Osteocyte (in vitro differentiated cells): ENCODE measurements at regions not wholly inside any gene's neighbourhood (a gene's known extent, or its start where the extent isn't known, plus 50 kb on each side); places are given as distances from the start of the nearest gene placed in this dataset.

Source experiments
- DNase-seq: peaks from one replicate; pipeline ENCODE4 v3.0.0; 2021; ENCODE audit warnings: mixed read lengths; ENCODE audit not compliant: unreplicated experiment; ENCODE audit errors: extremely low spot score
- H3K27ac Mint-ChIP-seq: one replicate; pipeline ENCODE4 v1.8.0; 2021; ENCODE audit warnings: mild to moderate bottlenecking, mixed read lengths; ENCODE audit not compliant: unreplicated experiment
- H3K27me3 Mint-ChIP-seq: one replicate; pipeline ENCODE4 v1.8.0; 2021; ENCODE audit warnings: mixed read lengths; ENCODE audit not compliant: unreplicated experiment
- H3K36me3 Mint-ChIP-seq: one replicate; pipeline ENCODE4 v1.8.0; 2021; ENCODE audit warnings: mixed read lengths; ENCODE audit not compliant: unreplicated experiment
- H3K4me1 Mint-ChIP-seq: one replicate; pipeline ENCODE4 v1.8.0; 2021; ENCODE audit warnings: mixed read lengths; ENCODE audit not compliant: unreplicated experiment
- H3K4me3 Mint-ChIP-seq: one replicate; pipeline ENCODE4 v1.8.0; 2021; ENCODE audit warnings: mild to moderate bottlenecking, moderate library complexity, mixed read lengths; ENCODE audit not compliant: unreplicated experiment
- H3K9me3 Mint-ChIP-seq: one replicate; pipeline ENCODE4 v1.8.0; 2021; ENCODE audit warnings: mixed read lengths; ENCODE audit not compliant: unreplicated experiment
- TF ChIP-seq, protein P1 (sequence below): fragments of 200-600 bp; sonication (generic); IDR thresholded peaks from 2 replicates; pipeline ENCODE4 v1.5.0; 2021; ENCODE audit warnings: antibody characterized with exemption, mild to moderate bottlenecking, moderate library complexity

DNA sequence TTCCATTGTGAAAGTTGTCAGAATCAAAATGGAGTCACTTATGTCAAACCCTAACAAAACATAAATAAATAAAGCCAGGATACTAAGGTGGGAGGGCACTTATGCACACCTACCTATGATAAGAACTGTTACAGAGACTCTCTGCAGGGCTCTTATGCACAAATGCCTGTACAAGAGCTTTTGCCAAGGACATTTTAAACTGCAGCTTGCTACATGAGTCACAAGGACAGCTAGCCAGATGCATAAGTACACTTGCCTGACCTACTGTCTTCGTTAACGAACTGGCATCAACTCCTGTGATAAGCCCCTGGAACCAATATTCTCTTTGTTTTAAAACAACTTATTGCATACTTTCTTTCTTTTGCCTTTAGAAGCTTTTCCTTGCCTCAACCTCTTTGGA is 152.9 kb upstream of the SPEF2 start:
- no peaks in the 10 kb centered on the region for H3K36me3 Mint-ChIP-seq
- no peak overlapping the region for H3K4me3 Mint-ChIP-seq
- TF ChIP-seq, protein P1, sequence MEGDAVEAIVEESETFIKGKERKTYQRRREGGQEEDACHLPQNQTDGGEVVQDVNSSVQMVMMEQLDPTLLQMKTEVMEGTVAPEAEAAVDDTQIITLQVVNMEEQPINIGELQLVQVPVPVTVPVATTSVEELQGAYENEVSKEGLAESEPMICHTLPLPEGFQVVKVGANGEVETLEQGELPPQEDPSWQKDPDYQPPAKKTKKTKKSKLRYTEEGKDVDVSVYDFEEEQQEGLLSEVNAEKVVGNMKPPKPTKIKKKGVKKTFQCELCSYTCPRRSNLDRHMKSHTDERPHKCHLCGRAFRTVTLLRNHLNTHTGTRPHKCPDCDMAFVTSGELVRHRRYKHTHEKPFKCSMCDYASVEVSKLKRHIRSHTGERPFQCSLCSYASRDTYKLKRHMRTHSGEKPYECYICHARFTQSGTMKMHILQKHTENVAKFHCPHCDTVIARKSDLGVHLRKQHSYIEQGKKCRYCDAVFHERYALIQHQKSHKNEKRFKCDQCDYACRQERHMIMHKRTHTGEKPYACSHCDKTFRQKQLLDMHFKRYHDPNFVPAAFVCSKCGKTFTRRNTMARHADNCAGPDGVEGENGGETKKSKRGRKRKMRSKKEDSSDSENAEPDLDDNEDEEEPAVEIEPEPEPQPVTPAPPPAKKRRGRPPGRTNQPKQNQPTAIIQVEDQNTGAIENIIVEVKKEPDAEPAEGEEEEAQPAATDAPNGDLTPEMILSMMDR: no peak
- H3K4me1 Mint-ChIP-seq: no peaks in the 10 kb centered on the region
- H3K27ac Mint-ChIP-seq: no peak overlapping the region
- H3K9me3 Mint-ChIP-seq: no peaks in the 10 kb centered on the region
- DNase-seq: no peak
- peaks cover 22% of the 10 kb centered on the region for H3K27me3 Mint-ChIP-seq

DNA sequence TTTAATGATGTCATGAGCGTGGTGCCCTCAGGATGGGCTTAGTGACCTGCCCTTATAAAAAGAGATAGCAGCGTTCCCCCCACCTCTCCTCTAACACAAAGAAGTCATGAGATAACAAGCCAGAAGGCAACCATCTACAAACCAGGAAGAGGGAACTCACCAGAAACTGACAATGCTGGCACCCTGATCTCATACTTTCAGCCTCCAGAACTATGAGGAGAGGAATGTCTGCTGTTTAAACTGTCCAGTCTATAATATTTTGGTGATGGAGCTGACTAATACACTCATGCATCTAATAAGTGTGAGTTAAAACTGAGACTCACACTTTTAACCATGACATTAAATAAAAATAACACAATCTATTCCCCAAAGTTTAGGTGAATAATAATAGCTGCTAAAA is 156.1 kb upstream of the SPEF2 start:
- Mint-ChIP-seq H3K27ac (no peak overlapping the region), H3K4me1 (no peaks in the 10 kb centered on the region), H3K36me3 (no peaks in the 10 kb centered on the region), H3K27me3 (peaks cover 20% of the 10 kb centered on the region), H3K9me3 (no peaks in the 10 kb centered on the region), H3K4me3 (no peak overlapping the region)
- DNase-seq: no peak
- TF ChIP-seq, protein P1: no peak

DNA sequence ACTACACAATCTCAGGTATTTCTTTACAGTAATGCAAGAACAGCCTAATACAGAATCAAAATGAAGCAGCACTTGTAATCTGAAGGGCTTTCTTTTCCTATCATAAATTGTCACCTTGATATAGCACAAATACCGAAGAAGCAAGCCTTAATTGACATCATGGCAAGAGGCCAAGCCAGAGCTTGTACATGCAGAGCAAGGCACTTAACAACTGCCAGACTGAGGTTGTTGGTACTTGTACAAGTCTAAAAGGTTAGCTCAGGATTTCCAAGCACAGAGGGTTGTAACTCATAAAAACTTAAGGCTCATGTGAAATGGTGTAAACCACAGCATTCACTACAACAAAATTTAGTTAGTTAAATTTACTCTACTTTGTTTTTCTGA is 158.8 kb upstream of the SPEF2 start:
- Mint-ChIP-seq H3K9me3 (no peaks in the 10 kb centered on the region), H3K36me3 (no peaks in the 10 kb centered on the region), H3K27ac (no peak overlapping the region), H3K4me3 (no peak overlapping the region), H3K4me1 (no peaks in the 10 kb centered on the region), H3K27me3 (peaks cover 13% of the 10 kb centered on the region)
- TF ChIP-seq, protein P1: no peak
- DNase-seq: no peak

DNA sequence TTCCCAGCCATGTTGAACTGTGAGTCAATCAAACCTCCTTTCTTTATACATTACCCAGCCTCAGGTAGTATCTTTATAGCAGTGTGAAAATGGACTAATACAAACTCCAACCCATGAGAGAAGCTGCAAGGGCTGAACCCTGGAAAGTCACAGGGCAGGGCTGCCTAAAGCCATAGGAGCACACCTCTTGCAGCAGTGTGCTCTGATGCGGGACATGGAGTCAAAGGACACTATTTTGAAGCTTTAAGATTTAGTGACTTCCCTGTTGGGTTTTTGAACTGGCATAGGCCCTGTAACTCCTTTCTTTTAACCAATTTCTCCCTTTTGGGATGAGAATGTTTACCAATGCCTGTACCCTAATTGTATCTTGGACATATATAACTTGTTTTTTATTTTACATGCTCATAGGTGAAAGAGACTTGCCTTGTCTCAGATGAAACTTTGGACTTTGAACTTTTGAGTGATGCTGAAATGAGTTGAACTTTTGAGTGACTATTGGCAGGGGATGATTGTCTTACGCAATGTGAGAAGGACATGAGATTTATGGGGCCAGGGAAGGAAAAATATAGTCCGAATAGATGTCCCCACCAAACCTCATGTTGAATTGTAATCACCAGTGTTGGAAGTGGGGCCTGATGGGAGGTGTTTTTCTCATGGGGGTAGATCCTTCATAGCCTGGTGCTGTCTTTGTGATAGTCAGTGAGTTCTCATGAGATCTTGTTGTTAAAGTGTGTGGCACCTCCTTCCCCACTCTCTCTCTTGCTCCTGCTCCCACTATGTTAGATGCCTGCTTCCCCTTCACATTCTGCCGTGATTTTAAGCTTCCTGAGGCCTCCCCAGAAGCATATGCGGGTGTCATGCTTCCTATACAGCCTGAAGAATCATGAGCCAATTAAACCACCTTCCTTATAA is 159.5 kb upstream of the SPEF2 start:
- H3K27ac Mint-ChIP-seq: no peak overlapping the region
- H3K36me3 Mint-ChIP-seq: no peaks in the 10 kb centered on the region

DNA sequence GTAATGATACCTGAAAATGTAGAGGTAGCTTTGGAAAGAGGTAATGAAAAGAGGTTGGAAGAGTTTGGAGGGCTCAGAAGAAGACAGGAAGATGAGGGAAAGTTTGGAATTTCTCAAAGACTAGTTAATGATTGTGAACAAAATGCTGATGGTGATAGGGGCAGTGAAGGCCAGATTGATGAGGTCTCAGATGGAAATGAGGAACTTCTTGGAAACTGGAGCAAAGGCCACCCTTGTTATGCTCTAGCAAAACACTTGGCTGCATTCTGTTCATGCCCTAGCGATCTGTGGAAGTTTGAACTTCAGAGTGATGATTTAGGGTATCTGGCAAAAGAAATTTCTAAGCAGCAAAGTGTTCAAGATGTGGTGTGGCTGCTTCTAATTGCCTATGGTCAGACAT is 161.2 kb upstream of the SPEF2 start:
- Mint-ChIP-seq H3K4me1 (no peaks in the 10 kb centered on the region), H3K9me3 (no peaks in the 10 kb centered on the region), H3K27ac (no peak overlapping the region), H3K4me3 (no peak overlapping the region), H3K27me3 (peaks cover 2% of the 10 kb centered on the region), H3K36me3 (no peaks in the 10 kb centered on the region)
- TF ChIP-seq, protein P1: no peak
- DNase-seq: no peak

More for the DNA sequence above, 159.5 kb upstream of the SPEF2 start:
- TF ChIP-seq, protein P1: no peak
- Mint-ChIP-seq H3K27me3 (peaks cover 8% of the 10 kb centered on the region), H3K4me1 (no peaks in the 10 kb centered on the region), H3K4me3 (no peak overlapping the region), H3K9me3 (no peaks in the 10 kb centered on the region)
- no peak for DNase-seq
